ENCODE measurements at regions not wholly inside any gene's neighbourhood (a gene's known extent, or its start where the extent isn't known, plus 50 kb on each side); places are given as distances from the start of the nearest gene placed in this dataset.

DNA sequence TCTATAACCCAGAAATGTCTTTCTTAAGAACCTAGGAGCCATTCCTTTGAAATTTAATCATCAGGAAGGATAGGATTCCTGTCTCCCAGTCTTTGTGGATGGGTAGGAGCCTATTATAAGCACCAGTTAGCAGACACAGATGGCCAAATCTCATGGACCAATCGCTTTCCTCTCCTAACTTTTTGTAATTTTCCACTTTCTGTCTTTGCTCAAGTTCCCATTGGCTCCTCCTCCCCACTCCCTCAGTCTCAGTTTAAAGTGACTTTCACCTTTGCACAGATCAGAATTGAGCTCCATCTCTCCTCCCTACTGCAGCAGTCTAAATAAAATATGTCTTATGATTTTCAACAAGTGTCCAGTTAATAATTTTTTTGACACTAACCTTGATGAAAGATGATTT lies 192.3 kb downstream of the HS3ST3A1 start (continued):
- TF ChIP-seq BACH1 (IDR thresholded peaks at IDR 0.05; ENCODE audit: low read length) = no peak
- no peak for TF ChIP-seq TEAD4 (IDR thresholded peaks at IDR 0.05; ENCODE audit: low read depth, low read length)
- no peak for TF ChIP-seq EZH2 (IDR thresholded peaks at IDR 0.05; ENCODE audit: low read depth, low read length, severe bottlenecking)
- TF ChIP-seq, protein P1, sequence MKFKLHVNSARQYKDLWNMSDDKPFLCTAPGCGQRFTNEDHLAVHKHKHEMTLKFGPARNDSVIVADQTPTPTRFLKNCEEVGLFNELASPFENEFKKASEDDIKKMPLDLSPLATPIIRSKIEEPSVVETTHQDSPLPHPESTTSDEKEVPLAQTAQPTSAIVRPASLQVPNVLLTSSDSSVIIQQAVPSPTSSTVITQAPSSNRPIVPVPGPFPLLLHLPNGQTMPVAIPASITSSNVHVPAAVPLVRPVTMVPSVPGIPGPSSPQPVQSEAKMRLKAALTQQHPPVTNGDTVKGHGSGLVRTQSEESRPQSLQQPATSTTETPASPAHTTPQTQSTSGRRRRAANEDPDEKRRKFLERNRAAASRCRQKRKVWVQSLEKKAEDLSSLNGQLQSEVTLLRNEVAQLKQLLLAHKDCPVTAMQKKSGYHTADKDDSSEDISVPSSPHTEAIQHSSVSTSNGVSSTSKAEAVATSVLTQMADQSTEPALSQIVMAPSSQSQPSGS (IDR thresholded peaks at IDR 0.05; ENCODE audit: low read length) = no peak
